Activated naive CD4-positive, alpha-beta T cell (primary cell): ENCODE measurements at regions not wholly inside any gene's neighbourhood (a gene's known extent, or its start where the extent isn't known, plus 50 kb on each side); places are given as distances from the start of the nearest gene placed in this dataset.
"Not testable (repeated sequence)": the region's sequence is repeated elsewhere in the genome, so short reads cannot be mapped to it uniquely, and the experiment has no call there.

Experiments
- DNase-seq, 4 experiments: peaks; one replicate each; lab custom pipeline; 2025; lab: John Stamatoyannopoulos, UW

DNA sequence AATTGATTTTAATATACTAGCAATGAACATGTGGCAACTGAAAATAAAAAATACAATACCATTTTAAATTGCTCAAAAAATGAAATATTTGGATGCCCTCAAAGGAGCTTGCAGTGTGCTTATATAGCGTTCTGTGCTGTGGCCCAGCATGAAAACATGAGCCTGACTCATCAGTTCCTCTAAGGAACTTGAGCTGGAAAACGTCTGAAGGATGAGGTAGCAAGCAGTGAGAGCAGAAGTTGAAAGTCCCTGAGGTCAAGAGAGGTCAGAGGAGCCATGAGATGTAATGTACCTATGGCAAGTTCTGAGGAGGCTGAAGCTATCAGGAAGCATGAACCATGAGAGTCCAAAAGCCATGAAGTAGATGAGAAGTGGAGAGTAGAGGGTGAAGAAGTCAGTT is 59.7 kb downstream of the HMGB3 start:
- DNase-seq, result no peak

DNA sequence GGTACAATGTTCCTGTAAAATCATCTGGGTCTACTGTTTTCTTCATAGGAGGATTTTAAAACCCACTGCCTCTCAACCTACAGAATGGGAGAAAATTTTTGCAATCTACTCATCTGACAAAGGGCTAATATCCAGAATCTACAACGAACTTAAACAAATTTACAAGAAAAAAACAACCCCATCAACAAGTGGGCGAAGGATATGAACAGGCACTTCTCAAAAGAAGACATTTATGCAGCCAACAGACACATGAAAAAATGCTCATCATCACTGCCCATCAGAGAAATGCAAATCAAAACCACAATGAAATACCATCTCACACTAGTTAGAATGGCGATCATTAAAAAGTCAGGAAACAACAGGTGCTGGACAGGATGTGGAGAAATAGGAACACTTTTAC is 83.2 kb downstream of the HMGB3 start:
- DNase-seq, result not testable (repeated sequence)

DNA sequence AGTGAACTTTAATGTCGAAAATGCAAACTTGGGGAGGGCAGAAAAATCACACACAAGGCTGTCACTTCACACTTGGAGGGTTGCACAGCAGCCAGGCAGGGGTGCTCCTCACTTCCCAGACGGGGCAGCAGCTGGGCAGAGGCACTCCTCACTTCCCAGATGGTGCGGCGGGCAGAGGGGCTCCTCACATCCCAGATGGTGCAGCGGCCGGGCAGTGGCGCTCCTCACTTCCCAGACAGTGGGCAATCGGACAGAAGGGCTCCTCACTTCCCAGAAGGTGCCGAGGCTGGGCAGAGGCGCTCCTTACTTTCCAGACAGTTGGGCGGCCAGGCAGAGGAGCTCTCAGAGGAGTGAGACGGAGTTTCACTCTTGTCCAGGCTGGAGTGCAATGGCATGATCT is 90.6 kb downstream of the HMGB3 start:
- DNase-seq, result no peak

DNA sequence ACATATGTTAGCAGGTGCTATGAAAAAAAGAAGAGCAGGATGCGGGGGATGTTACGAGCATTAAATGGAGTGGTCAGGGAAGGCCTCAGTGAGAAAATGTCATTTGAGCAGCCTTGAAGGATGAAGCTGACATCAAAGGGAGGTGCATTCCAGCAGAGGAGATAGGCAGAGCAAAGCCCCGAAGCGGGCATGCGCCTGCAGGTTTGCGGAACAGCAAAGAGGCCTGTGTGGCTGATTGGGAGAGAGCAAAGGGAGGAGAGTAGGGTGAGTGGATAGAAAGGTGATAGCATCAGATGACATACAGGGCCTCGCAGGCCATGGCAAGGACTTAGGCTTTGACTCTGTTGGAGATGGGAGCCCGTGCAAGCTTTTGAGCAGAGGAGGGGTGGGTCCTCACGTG is 95.4 kb upstream of the GPR50 start:
- DNase-seq, result no peak

DNA sequence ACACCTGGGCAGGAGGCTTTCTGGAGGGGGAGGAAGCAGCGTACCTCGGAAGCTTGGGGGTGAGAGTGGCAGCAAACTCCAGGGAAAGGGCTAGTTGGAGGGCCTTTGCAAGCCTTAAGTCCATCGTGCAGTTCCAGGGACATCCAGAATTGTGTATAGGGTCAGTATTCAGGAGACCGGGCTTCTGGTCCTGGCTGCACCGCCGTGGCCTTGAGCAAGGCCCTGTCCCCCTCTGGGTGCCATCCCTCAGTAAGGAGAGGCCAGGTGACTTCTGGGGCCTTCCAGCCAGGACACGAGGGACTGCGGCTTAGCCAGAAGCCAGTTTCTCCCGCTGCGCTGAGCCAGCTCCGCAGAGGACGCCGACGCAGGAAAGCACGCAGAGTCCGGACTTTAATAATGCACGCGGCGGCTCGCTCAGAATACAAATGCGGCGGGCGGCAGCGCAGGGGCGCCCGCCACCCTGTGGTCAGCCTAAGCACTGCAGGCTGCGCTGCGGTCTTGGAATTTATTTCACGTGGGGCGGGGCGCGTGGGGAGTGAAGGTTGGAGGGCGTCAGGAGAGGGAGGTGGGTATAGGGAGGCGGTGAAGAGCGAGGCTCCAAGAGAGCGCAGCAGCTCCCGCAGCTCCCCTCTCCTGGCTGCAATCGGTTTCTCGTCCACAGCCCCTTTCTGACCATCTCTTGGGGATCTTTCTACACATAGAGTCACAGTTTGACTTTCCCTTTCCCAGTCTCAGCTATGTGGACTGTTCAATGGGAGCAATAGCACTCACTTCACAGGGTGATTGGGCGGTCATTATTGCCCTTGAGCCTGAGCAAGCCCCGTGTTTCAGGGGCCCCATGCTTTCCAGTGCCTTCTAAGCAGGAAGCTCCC is 94.1 kb upstream of the GPR50 start:
- peak; percentile 8 to 52 (median 31) for DNase-seq

DNA sequence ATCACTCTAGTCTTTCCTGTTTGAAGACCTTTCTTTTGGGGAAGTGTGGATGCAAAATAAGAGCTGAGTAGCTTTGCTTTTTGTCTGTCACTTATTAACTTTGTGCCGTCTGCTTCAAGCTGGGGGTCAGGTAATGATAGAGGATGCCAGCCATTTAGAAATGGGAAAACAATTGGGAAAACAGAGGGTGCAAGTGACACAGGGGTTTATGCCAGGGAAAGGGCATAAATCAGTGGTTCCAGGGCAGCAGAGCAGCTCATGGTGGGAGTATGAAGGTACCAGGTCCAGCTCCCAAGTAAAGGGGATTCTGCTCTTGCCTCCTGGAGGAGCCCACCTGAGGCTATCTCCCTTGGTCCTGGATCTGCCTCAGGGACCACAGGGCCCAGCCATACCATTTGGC is 91.9 kb upstream of the GPR50 start:
- no peak for DNase-seq

DNA sequence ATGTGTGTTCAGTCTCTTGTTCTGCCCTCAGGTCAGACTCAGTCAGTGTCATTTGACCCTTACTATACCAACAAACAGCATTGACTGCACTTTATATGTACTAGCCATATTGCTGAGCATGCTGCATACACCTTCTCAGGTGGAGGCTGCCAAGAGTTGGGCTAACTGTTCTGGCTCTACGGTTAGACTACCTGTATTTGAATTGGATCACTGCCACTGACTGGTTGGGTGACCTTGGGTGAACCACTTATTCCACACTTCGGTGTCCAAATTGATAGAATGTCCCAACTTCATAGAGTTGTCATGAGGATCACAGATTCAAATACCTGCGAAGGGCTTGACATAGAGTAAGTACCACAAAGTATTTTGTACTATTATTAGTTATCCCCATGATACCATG is 91.2 kb upstream of the GPR50 start:
- DNase-seq, result no peak

DNA sequence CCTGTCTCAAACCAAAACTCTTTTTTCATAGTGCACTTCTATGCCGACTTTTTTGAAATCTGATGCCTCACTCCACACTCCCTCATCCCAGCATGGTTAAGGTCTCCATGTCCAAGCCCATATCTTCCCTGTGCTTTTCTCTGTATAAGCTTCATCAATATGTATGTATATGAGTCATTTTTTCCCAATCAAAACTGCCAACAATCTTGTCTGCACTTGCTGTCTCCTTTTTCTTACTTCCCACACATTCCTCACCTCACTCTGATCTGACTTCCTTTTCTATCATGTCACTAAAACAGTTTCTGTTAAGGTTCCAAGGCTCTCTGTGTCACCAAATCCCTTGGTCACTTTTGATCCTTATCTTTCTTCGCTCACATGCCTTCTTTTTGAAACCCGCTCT is 88.2 kb upstream of the GPR50 start:
- no peak for DNase-seq

DNA sequence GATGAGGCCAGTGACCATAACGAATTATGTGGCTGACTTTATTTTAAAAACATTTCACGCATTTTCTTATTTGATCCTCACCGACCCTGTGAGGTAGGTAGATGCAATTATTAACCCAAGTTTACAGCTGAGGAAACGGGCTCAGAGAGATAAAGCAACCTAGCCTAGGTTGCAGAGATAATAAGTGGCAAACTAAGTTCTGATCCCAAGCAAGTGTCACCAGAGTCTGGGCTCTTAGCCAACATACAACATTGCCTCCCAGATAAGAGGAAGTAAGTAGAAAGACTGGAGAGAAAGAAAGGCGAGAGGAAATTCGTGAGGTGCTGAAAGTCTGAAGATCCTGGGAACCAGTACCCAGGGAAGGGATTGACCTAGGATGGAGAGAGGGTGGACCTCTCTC is 77.4 kb upstream of the GPR50 start:
- DNase-seq, result no peak

DNA sequence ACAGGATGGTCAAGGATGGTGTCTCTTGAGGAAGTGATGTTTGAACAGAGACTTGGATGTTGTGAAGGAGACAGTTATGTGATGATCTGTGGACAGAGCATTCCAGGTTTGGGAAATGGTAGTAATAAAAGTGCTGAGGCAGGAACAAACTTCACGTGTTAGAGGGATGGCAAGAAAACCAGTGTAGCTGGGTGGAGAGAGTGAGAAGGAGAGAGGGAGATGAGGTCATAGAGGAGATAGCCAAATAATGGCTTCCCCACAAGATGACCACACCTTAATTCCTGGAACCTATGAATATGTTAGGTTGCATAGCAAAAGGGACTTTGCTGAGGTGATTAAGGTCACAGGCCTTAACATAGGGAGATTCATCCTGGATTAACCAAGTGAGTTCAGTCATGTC is 75.6 kb upstream of the GPR50 start:
- no peak for DNase-seq

DNA sequence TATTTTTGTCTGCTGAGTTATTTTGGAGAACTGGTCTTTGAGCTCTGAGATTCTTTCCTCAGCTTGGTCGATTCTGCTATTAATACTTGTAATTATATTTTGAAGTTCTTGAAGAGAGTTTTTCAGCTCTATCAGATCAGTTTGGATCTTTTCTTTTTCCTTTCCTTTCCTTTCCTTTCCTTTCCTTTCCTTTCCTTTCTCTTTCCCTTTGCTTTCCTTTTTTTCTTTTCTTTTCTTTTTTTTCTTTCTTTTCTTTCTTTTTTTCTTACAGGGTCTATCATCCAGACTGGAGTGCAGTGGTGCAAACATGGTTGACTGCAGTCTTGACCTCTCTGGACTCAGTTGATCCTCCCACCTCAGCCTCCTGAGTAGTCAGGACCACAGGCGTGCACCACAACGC is 63.2 kb upstream of the GPR50 start:
- DNase-seq, result not testable (repeated sequence)
